Trophoblast cell (in vitro differentiated cells and primary cell): ENCODE measurements at regions not wholly inside any gene's neighbourhood (a gene's known extent, or its start where the extent isn't known, plus 50 kb on each side); places are given as distances from the start of the nearest gene placed in this dataset.

Experiments used
- DNase-seq, 2 donors: peaks; one replicate each; pipeline ENCODE4 v3.0.0-alpha.2; 2016
- H2AFZ ChIP-seq: 2 replicates; pipeline ENCODE4 v1.6.1; 2013; ENCODE audit warnings: low read length, moderate library complexity, mild to moderate bottlenecking; ENCODE audit not compliant: insufficient read depth, poor library complexity
- H2AK5ac ChIP-seq: 2 replicates; pipeline ENCODE4 v1.6.1; 2013; ENCODE audit warnings: mild to moderate bottlenecking, low read length
- H2BK120ac ChIP-seq: 2 replicates; pipeline ENCODE4 v1.6.1; 2013; ENCODE audit warnings: low read length, mild to moderate bottlenecking, moderate library complexity; ENCODE audit not compliant: insufficient read depth, poor library complexity
- H2BK12ac ChIP-seq: 2 replicates; pipeline ENCODE4 v1.6.1; 2013; ENCODE audit warnings: mild to moderate bottlenecking, low read length, moderate library complexity
- H2BK5ac ChIP-seq: 2 replicates; pipeline ENCODE4 v1.6.1; 2013; ENCODE audit warnings: low read length, low read depth, moderate library complexity, mild to moderate bottlenecking; ENCODE audit not compliant: poor library complexity
- H3K14ac ChIP-seq: 2 replicates; pipeline ENCODE4 v1.6.1; 2013; ENCODE audit warnings: mild to moderate bottlenecking, low read length
- H3K18ac ChIP-seq: 2 replicates; pipeline ENCODE4 v1.6.1; 2013; ENCODE audit warnings: mild to moderate bottlenecking, low read length
- H3K23ac ChIP-seq: 2 replicates; pipeline ENCODE4 v1.6.1; 2013; ENCODE audit warnings: low read length
- H3K27ac ChIP-seq: 2 replicates; pipeline ENCODE4 v1.5.1; 2013; ENCODE audit warnings: low read depth, mild to moderate bottlenecking, inconsistent platforms, low read length, moderate library complexity
- H3K27me3 ChIP-seq: 2 replicates; pipeline ENCODE4 v1.6.1; 2013; ENCODE audit warnings: inconsistent platforms, mild to moderate bottlenecking, low read length, moderate library complexity; ENCODE audit not compliant: insufficient read depth
- H3K36me3 ChIP-seq, 2 experiments: 1 replicate in 1 of 2; 2 replicates in 1 of 2; pipeline ENCODE4 v1.6.1; 2013; ENCODE audit warnings: low read length in 2 of 2, mild to moderate bottlenecking in 2 of 2, moderate library complexity in 1 of 2; ENCODE audit not compliant: insufficient read depth in 2 of 2, control insufficient read depth in 1 of 2
- H3K4ac ChIP-seq: 2 replicates; pipeline ENCODE4 v1.6.1; 2013; ENCODE audit warnings: low read depth, mild to moderate bottlenecking, low read length, moderate library complexity
- H3K4me1 ChIP-seq, 2 experiments: 1 replicate in 1 of 2; 2 replicates in 1 of 2; pipeline ENCODE4 v1.6.1; 2013; ENCODE audit warnings: low read length in 2 of 2, mild to moderate bottlenecking in 2 of 2, moderate library complexity in 1 of 2; ENCODE audit not compliant: insufficient read depth in 2 of 2, control insufficient read depth in 1 of 2
- H3K4me2 ChIP-seq: 2 replicates; pipeline ENCODE4 v1.6.1; 2013; ENCODE audit warnings: inconsistent platforms, mild to moderate bottlenecking, low read length, moderate library complexity
- H3K4me3 ChIP-seq: 2 replicates; pipeline ENCODE4 v1.5.1; 2013; ENCODE audit warnings: mild to moderate bottlenecking, low read depth, low read length, inconsistent platforms
- H3K79me1 ChIP-seq: one replicate; pipeline ENCODE4 v1.6.1; 2013; ENCODE audit warnings: low read length
- H3K79me2 ChIP-seq: 2 replicates; pipeline ENCODE4 v1.6.1; 2013; ENCODE audit warnings: low read length, mild to moderate bottlenecking; ENCODE audit not compliant: control insufficient read depth, insufficient read depth, poor library complexity
- H3K9ac ChIP-seq: 2 replicates; pipeline ENCODE4 v1.6.1; 2013; ENCODE audit warnings: mild to moderate bottlenecking, low read length
- H3K9me3 ChIP-seq: 2 replicates; pipeline ENCODE4 v1.6.1; 2013; ENCODE audit warnings: low read depth, mild to moderate bottlenecking, control low read depth, inconsistent platforms, low read length; ENCODE audit not compliant: insufficient read depth
- H4K12ac ChIP-seq: 2 replicates; pipeline ENCODE4 v1.6.1; 2013; ENCODE audit warnings: low read depth, mild to moderate bottlenecking, low read length, moderate library complexity
- H4K8ac ChIP-seq: 2 replicates; pipeline ENCODE4 v1.6.1; 2013; ENCODE audit warnings: low read depth, mild to moderate bottlenecking, low read length, moderate library complexity
- H4K91ac ChIP-seq: one replicate; pipeline ENCODE4 v1.6.1; 2013; ENCODE audit warnings: low read depth, mild to moderate bottlenecking, low read length, moderate library complexity
- WGBS: extraction: QIAGEN DNeasy Blood & Tissue Kit; methylation state at CpG from one replicate; pipeline ENCODE4 v1.1.7; 2013; ENCODE audit warnings: missing lambda C conversion rate; ENCODE audit not compliant: insufficient read length, insufficient coverage; ENCODE audit errors: extremely low coverage; 5-methylcytosine and 5-hydroxymethylcytosine counted together

DNA sequence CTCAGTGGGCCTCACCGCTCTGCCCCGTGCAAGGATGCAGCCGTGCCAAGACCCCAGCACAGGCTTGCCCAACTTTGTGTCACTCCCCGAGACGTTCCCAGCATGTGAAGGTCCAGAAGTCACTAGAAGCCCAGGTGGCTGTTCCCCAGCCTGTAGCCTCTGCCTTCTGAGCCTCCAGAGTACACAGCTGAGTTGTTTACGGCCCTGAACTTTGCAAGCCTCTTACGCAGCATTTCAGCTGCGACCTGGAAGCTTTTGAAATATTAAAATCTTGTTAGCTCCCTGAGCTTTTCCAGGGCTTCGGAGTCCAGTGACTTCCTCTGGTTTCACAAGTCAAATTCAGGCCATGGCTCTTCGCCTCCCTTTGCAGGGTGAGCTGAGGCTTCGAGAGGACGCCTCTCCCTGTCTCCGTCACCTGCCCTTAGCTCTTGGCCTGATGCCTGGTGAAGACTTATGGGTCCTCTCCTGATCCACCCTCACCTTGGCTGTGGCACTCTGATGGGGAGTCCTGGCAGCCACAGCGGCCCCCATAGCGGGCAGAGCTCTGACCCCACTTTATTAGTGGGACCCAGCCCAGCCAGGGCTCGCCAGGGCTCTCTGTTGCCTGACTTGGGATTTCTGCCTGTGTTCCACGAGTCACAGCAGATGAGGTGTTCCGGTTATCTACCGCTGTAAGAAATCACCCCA, 76.5 kb upstream of the HPCAL1 start:
- H3K23ac ChIP-seq, result no peak overlapping the region
- H2AFZ ChIP-seq, result no peak overlapping the region
- no peak overlapping the region for H3K4me2 ChIP-seq
- peaks cover 3% of the 10 kb centered on the region for H3K9me3 ChIP-seq
- no CpG with 5 or more reads among the region's 19 CpGs for WGBS
- no peak overlapping the region for H2AK5ac ChIP-seq
- H3K36me3 ChIP-seq, result no peaks in the 10 kb centered on the region
- no peaks in the 10 kb centered on the region for H3K27me3 ChIP-seq
- H4K12ac ChIP-seq, result no peak overlapping the region
- H3K9ac ChIP-seq, result no peak overlapping the region
- no peaks in the 10 kb centered on the region for H3K79me1 ChIP-seq
- no peak overlapping the region for H2BK120ac ChIP-seq
- H3K4ac ChIP-seq, result no peak overlapping the region
- DNase-seq, result no peak
- H2BK12ac ChIP-seq, result no peak overlapping the region
- no peak overlapping the region for H3K18ac ChIP-seq
- no peak overlapping the region for H4K91ac ChIP-seq
- no peak overlapping the region for H3K14ac ChIP-seq
- H3K27ac ChIP-seq, result no peak overlapping the region
- H3K79me2 ChIP-seq, result no peaks in the 10 kb centered on the region
- no peak overlapping the region for H4K8ac ChIP-seq
- no peak overlapping the region for H3K4me3 ChIP-seq
- H2BK5ac ChIP-seq, result no peak overlapping the region
- no peaks in the 10 kb centered on the region for H3K4me1 ChIP-seq

DNA sequence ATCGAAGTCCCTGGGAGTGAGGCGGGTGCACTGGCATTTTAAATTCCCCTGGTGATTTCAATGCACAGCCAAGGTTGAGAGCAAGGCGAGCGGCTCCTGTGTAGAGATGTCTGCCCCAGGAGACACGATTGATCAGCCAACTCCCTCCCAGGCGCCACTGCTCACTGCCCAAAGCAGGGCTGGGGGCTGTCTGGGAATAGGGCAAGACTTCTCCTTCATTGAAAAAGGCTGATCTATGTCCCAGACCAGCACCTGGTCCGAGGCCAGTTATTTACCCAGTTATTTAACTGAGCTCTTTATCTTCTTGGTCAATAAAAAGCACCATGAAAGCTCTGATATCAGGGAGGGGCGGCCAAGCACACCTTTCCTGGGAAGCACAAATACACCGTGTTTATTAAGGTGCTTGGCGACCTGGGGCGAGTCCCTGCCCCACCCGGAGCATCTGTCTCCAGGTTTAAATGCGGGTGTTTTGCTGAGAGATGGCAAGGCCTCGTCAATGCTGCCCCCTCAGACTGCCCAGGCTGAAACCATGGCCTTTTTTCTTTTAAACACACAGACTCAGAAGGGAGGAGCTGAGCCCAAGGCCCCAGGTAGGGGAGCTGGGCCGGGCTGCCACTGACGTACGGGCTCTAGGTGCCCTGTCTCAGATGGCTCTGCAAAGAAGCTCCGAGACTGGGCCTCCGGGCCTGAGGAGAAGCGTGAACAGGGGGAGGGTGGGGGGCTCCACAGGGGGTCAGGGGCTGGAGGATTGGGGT, 73.9 kb upstream of the HPCAL1 start:
- no CpG with 5 or more reads among the region's 20 CpGs for WGBS
- Histone ChIP-seq H2BK12ac (no peak overlapping the region), H3K4me3 (no peak overlapping the region), H3K4me2 (no peak overlapping the region), H3K14ac (no peak overlapping the region), H4K12ac (no peak overlapping the region), H2BK5ac (no peak overlapping the region), H3K23ac (no peak overlapping the region), H3K27me3 (no peaks in the 10 kb centered on the region), H3K4me1 (no peaks in the 10 kb centered on the region), H3K18ac (no peak overlapping the region), H2AK5ac (no peak overlapping the region), H3K36me3 (no peaks in the 10 kb centered on the region), H2AFZ (no peak overlapping the region), H3K79me2 (no peaks in the 10 kb centered on the region), H3K79me1 (no peaks in the 10 kb centered on the region), H2BK120ac (no peak overlapping the region), H4K8ac (no peak overlapping the region), H3K9me3 (peaks cover 9% of the 10 kb centered on the region), H3K4ac (no peak overlapping the region), H3K9ac (no peak overlapping the region), H4K91ac (no peak overlapping the region), H3K27ac (no peak overlapping the region)
- DNase-seq, result no peak

DNA sequence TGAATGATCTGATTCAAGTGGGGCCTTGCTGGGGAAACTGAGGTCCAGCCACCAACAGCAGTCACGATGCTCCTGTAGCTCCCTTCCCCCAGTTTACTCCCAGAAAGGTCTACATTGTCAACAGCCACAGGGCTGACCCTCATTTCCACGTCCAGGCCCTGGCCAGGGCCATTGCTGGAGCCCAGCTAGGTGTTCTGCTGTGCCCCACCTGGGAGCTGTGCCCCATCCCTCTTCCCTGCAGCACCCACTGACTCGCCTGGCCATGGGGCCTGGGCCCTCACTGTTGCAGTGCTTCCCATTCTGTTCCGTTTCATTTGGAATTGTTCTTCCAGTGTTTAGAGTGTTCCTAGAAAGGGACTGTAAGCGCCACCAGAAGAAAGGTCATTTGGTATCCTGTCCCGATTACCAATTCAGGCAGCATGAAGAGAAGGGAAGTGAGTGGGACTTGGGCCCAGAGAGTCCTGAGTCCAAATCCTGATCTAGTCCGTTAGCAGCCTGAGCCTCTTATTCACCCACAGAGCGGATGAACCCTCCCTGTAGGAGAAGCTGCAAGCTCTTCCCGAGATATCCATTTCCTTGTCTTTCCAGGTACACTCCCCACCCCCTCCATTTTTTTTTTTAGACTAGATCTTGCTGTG, 73.1 kb upstream of the HPCAL1 start:
- no CpG with 5 or more reads among the region's 9 CpGs for WGBS
- H2BK12ac ChIP-seq, result no peak overlapping the region
- no peak overlapping the region for H3K27ac ChIP-seq
- H4K12ac ChIP-seq, result no peak overlapping the region
- no peaks in the 10 kb centered on the region for H3K36me3 ChIP-seq
- no peak overlapping the region for H3K4me3 ChIP-seq
- H3K79me1 ChIP-seq, result no peaks in the 10 kb centered on the region
- H3K23ac ChIP-seq, result no peak overlapping the region
- peaks cover 10% of the 10 kb centered on the region for H3K9me3 ChIP-seq
- H3K4ac ChIP-seq, result no peak overlapping the region
- H3K4me1 ChIP-seq, result no peaks in the 10 kb centered on the region
- DNase-seq, result no peak
- H2BK120ac ChIP-seq, result no peak overlapping the region
- no peak overlapping the region for H3K14ac ChIP-seq
- H3K79me2 ChIP-seq, result no peaks in the 10 kb centered on the region
- H3K27me3 ChIP-seq, result no peaks in the 10 kb centered on the region
- H2AK5ac ChIP-seq, result no peak overlapping the region
- H3K9ac ChIP-seq, result no peak overlapping the region
- H3K18ac ChIP-seq, result no peak overlapping the region
- no peak overlapping the region for H2BK5ac ChIP-seq
- H2AFZ ChIP-seq, result no peak overlapping the region
- no peak overlapping the region for H3K4me2 ChIP-seq
- no peak overlapping the region for H4K8ac ChIP-seq
- no peak overlapping the region for H4K91ac ChIP-seq

DNA sequence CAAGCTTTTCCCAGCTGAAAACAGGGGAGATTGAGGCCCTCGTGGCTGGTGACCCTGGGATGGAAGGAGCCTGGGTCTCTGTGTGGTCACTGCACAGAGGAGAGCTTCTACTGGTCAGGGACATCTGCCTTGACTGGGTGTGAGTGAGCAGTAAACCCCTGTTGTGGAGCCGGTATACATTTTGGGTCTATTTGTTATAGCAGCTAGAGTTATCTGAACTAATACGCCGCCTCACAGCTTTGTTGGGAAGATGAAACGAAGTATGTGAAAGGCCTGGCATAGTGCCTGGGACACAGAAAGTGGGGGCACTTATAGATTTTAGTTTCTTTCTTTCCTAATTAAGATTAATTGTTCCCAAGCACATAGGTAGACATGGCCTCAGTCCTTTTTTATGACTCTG, 72.2 kb upstream of the HPCAL1 start:
- no peak overlapping the region for H4K91ac ChIP-seq
- no CpG with 5 or more reads among the region's 5 CpGs for WGBS
- no peak overlapping the region for H2BK5ac ChIP-seq
- no peak overlapping the region for H3K18ac ChIP-seq
- no peak overlapping the region for H3K23ac ChIP-seq
- no peak overlapping the region for H3K4me2 ChIP-seq
- H3K14ac ChIP-seq, result no peak overlapping the region
- no peaks in the 10 kb centered on the region for H3K36me3 ChIP-seq
- no peaks in the 10 kb centered on the region for H3K4me1 ChIP-seq
- H3K27me3 ChIP-seq, result no peaks in the 10 kb centered on the region
- no peak overlapping the region for H3K27ac ChIP-seq
- no peaks in the 10 kb centered on the region for H3K79me1 ChIP-seq
- H4K12ac ChIP-seq, result no peak overlapping the region
- H2AK5ac ChIP-seq, result no peak overlapping the region
- H3K4ac ChIP-seq, result no peak overlapping the region
- no peak overlapping the region for H2AFZ ChIP-seq
- H2BK12ac ChIP-seq, result no peak overlapping the region
- no peak overlapping the region for H2BK120ac ChIP-seq
- H3K79me2 ChIP-seq, result no peaks in the 10 kb centered on the region
- no peak overlapping the region for H3K4me3 ChIP-seq
- no peak for DNase-seq
- H3K9ac ChIP-seq, result no peak overlapping the region
- no peak overlapping the region for H4K8ac ChIP-seq
- peaks cover 10% of the 10 kb centered on the region for H3K9me3 ChIP-seq
